ENCODE measurements at regions not wholly inside any gene's neighbourhood (a gene's known extent, or its start where the extent isn't known, plus 50 kb on each side); places are given as distances from the start of the nearest gene placed in this dataset.
A peak's percentile ranks its signal among the peaks of the same experiment; 100 is the strongest.

- ChIA-PET CTCF (no interaction called here), RAD21 (ENCODE audit: low non-redundant PET in 1 of 2, low total read pairs in 2 of 2, uncharacterized antibody in 2 of 2, unreplicated experiment in 2 of 2) (no interaction called here), POLR2A (no interaction called here)
- Histone ChIP-seq H2AFZ (ENCODE audit: low read depth, low read length, poor library complexity, severe bottlenecking) (no peak overlapping the region), H3K4me3 (replicated peaks in 1 of 2; ENCODE audit: low read depth in 1 of 2, low read length in 2 of 2) (no peak overlapping the region), H3K27me3 (ENCODE audit: insufficient read depth, low read length) (no peaks in the 10 kb centered on the region), H3K4me1 (ENCODE audit: control insufficient read depth in 1 of 2, insufficient read depth in 2 of 2, low read length in 2 of 2) (no peaks in the 10 kb centered on the region), H3K27ac (ENCODE audit: low read depth, low read length) (no peak overlapping the region), H3K9me3 (ENCODE audit: control insufficient read depth in 1 of 2, insufficient read depth in 1 of 2, low read depth in 1 of 2, low read length in 2 of 2) (no peaks in the 10 kb centered on the region), H3K9me2 (ENCODE audit: insufficient read depth) (no peaks in the 10 kb centered on the region), H3K4me2 (ENCODE audit: low read length) (no peak overlapping the region), H4K20me1 (ENCODE audit: insufficient read depth) (no peaks in the 10 kb centered on the region), H3K79me2 (ENCODE audit: insufficient read depth, low read length) (no peaks in the 10 kb centered on the region), H3K36me3 (ENCODE audit: control insufficient read depth in 1 of 2, insufficient read depth in 2 of 2, low read length in 2 of 2) (no peaks in the 10 kb centered on the region), H3K9ac (ENCODE audit: low read length) (no peak overlapping the region)
- no peak for TF ChIP-seq EZH2 (IDR thresholded peaks at IDR 0.05)
- BruUV-seq (replicated peaks): no TSS peak
- ATAC-seq (no peak), DNase-seq (ENCODE audit: low read depth, low spot score) (no peak)
- intact Hi-C loops (cut with micrococcal nuclease): no loop called here
These were observed 171.6 kb upstream of the MBNL1 start for GRCh38 chr3:152097120-152097519.

- Histone ChIP-seq H3K9ac (ENCODE audit: low read length) (no peak overlapping the region), H3K9me2 (ENCODE audit: insufficient read depth) (no peaks in the 10 kb centered on the region), H3K27ac (ENCODE audit: low read depth, low read length) (no peak overlapping the region), H3K27me3 (ENCODE audit: insufficient read depth, low read length) (no peaks in the 10 kb centered on the region), H3K9me3 (ENCODE audit: control insufficient read depth in 1 of 2, insufficient read depth in 1 of 2, low read depth in 1 of 2, low read length in 2 of 2) (no peaks in the 10 kb centered on the region), H4K20me1 (ENCODE audit: insufficient read depth) (no peaks in the 10 kb centered on the region), H3K4me2 (ENCODE audit: low read length) (no peak overlapping the region), H3K4me1 (ENCODE audit: control insufficient read depth in 1 of 2, insufficient read depth in 2 of 2, low read length in 2 of 2) (no peaks in the 10 kb centered on the region), H3K79me2 (ENCODE audit: insufficient read depth, low read length) (no peaks in the 10 kb centered on the region), H3K4me3 (replicated peaks in 1 of 2; ENCODE audit: low read depth in 1 of 2, low read length in 2 of 2) (no peak overlapping the region), H2AFZ (ENCODE audit: low read depth, low read length, poor library complexity, severe bottlenecking) (peak overlapping the region; percentile 52), H3K36me3 (ENCODE audit: control insufficient read depth in 1 of 2, insufficient read depth in 2 of 2, low read length in 2 of 2) (no peaks in the 10 kb centered on the region)
- no peak for ATAC-seq
- ChIA-PET RAD21 (ENCODE audit: low non-redundant PET in 1 of 2, low total read pairs in 2 of 2, uncharacterized antibody in 2 of 2, unreplicated experiment in 2 of 2) (no interaction called here), POLR2A (no interaction called here), CTCF (no interaction called here)
- no peak for DNase-seq (ENCODE audit: low read depth, low spot score)
- intact Hi-C loops (cut with micrococcal nuclease): no loop called here
- no TSS peak for BruUV-seq (replicated peaks)
- TF ChIP-seq RAD21 (IDR thresholded peaks at IDR 0.05; ENCODE audit: low read depth) (no peak), CBX3 (IDR thresholded peaks at IDR 0.05; ENCODE audit: low read depth) (no peak), JUND (IDR thresholded peaks at IDR 0.05) (no peak), CEBPB (IDR thresholded peaks at IDR 0.05; ENCODE audit: low read depth) (no peak), ELF1 (IDR thresholded peaks at IDR 0.05; ENCODE audit: borderline replicate concordance, low read depth) (no peak), SIN3A (IDR thresholded peaks at IDR 0.05; ENCODE audit: low read depth) (no peak), EZH2phosphoT487 (IDR thresholded peaks at IDR 0.05; ENCODE audit: borderline replicate concordance) (no peak), REST (IDR thresholded peaks at IDR 0.05; ENCODE audit: low read depth) (no peak), SP1 (IDR thresholded peaks at IDR 0.05; ENCODE audit: low read depth) (no peak), POLR2A (IDR thresholded peaks at IDR 0.05; ENCODE audit: borderline replicate concordance, extremely low read depth, insufficient read depth, insufficient read length) (no peak), EGR1 (IDR thresholded peaks at IDR 0.05; ENCODE audit: low read depth) (no peak), YY1 (IDR thresholded peaks at IDR 0.05; ENCODE audit: extremely low read depth, insufficient replicate concordance, low read depth, low read length) (no peak), TCF7L2 (IDR thresholded peaks at IDR 0.05; ENCODE audit: borderline replicate concordance, extremely low read depth, insufficient read depth, insufficient read length) (no peak), ATF3 (IDR thresholded peaks at IDR 0.05) (no peak), ZNF274 (IDR thresholded peaks at IDR 0.05; ENCODE audit: low read depth, low read length) (no peak)
- TF ChIP-seq, protein P1, sequence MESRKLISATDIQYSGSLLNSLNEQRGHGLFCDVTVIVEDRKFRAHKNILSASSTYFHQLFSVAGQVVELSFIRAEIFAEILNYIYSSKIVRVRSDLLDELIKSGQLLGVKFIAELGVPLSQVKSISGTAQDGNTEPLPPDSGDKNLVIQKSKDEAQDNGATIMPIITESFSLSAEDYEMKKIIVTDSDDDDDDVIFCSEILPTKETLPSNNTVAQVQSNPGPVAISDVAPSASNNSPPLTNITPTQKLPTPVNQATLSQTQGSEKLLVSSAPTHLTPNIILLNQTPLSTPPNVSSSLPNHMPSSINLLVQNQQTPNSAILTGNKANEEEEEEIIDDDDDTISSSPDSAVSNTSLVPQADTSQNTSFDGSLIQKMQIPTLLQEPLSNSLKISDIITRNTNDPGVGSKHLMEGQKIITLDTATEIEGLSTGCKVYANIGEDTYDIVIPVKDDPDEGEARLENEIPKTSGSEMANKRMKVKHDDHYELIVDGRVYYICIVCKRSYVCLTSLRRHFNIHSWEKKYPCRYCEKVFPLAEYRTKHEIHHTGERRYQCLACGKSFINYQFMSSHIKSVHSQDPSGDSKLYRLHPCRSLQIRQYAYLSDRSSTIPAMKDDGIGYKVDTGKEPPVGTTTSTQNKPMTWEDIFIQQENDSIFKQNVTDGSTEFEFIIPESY (IDR thresholded peaks at IDR 0.05; ENCODE audit: extremely low read depth, insufficient replicate concordance, low read length): no peak
- TF ChIP-seq, protein P2, sequence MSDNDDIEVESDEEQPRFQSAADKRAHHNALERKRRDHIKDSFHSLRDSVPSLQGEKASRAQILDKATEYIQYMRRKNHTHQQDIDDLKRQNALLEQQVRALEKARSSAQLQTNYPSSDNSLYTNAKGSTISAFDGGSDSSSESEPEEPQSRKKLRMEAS (IDR thresholded peaks at IDR 0.05): no peak
These were observed 171.0 kb upstream of the MBNL1 start for GRCh38 chr3:152097770-152098169.

Data from HCT116 (cell line).